H1 (cell line): ENCODE measurements at regions not wholly inside any gene's neighbourhood (a gene's known extent, or its start where the extent isn't known, plus 50 kb on each side); places are given as distances from the start of the nearest gene placed in this dataset.

Experiments
- CTCF ChIA-PET: fragments of 300-600 bp; sonication (Branson Sonifier 250); formaldehyde crosslinking; loops from one replicate; lab custom pipeline; 2021; ENCODE audit not compliant: partially characterized antibody; lab: Charles Lee
- POLR2A ChIA-PET: fragments of 300-600 bp; sonication (Branson Sonifier 250); formaldehyde crosslinking; loops from one replicate; lab custom pipeline; 2021; ENCODE audit warnings: inconsistent platforms; ENCODE audit not compliant: partially characterized antibody; lab: Charles Lee
- DNase-seq, 2 experiments: peaks; one replicate each; pipeline versions ENCODE4 v3.0.0 to v3.0.0-alpha.2; 2010 to 2022; ENCODE audit warnings: low spot score in 2 of 2, low read depth in 1 of 2, mixed read lengths in 1 of 2
- FAIRE-seq: peaks from 2 replicates; lab custom pipeline; 2011; peaks lifted over from hg19 to GRCh38; lab: Jason Lieb, UNC
- H2AFZ ChIP-seq: 2 replicates; pipeline ENCODE4 v1.8.1; 2012; ENCODE audit warnings: low read length, inconsistent platforms
- H2AK5ac ChIP-seq: 2 replicates; pipeline ENCODE4 v1.6.1; 2013; ENCODE audit warnings: low read depth, low read length
- H2BK120ac ChIP-seq: replicated peaks from 2 replicates; pipeline ENCODE3; 2013; ENCODE audit warnings: low read depth, low read length, inconsistent platforms
- H2BK12ac ChIP-seq: 2 replicates; pipeline ENCODE4 v1.6.1; 2013; ENCODE audit warnings: low read depth, low read length
- H2BK15ac ChIP-seq: 2 replicates; pipeline ENCODE4 v1.6.1; 2013; ENCODE audit warnings: low read length
- H2BK20ac ChIP-seq: 2 replicates; pipeline ENCODE4 v1.6.1; 2013; ENCODE audit warnings: low read length
- H2BK5ac ChIP-seq: 2 replicates; pipeline ENCODE4 v1.6.1; 2013; ENCODE audit warnings: low read depth, low read length
- H3K14ac ChIP-seq: 2 replicates; pipeline ENCODE4 v1.6.1; 2013; ENCODE audit warnings: inconsistent platforms; ENCODE audit not compliant: insufficient read length
- H3K18ac ChIP-seq: 2 replicates; pipeline ENCODE4 v1.6.1; 2013; ENCODE audit warnings: low read length; ENCODE audit errors: extremely low read depth
- H3K23ac ChIP-seq: 2 replicates; pipeline ENCODE4 v1.6.1; 2013; ENCODE audit warnings: inconsistent platforms; ENCODE audit not compliant: insufficient read length
- H3K23me2 ChIP-seq: 2 replicates; pipeline ENCODE4 v1.6.1; 2013; ENCODE audit warnings: low read depth, low read length
- H3K27ac ChIP-seq: 2 replicates; pipeline ENCODE4 v1.6.1; 2011; ENCODE audit warnings: low read depth, low read length, inconsistent platforms
- H3K27me3 ChIP-seq, 4 experiments: replicated peaks in 1 of 4; 1 replicate in 1 of 4; 2 replicates in 3 of 4; pipeline versions ENCODE4 v1.6.1 to v1.8.1; 2011 to 2013; ENCODE audit warnings: low read length in 3 of 4, mild to moderate bottlenecking in 3 of 4, inconsistent platforms in 2 of 4, mixed read lengths in 2 of 4, moderate library complexity in 1 of 4; ENCODE audit not compliant: control insufficient read depth in 3 of 4, insufficient read depth in 3 of 4; ENCODE audit errors: extremely low read depth in 1 of 4
- H3K36me3 ChIP-seq, 4 experiments: 2 replicates each; pipeline versions ENCODE4 v1.6.1 to v1.8.1; 2011 to 2013; ENCODE audit warnings: mild to moderate bottlenecking in 4 of 4, low read length in 3 of 4, moderate library complexity in 2 of 4, control low read depth in 1 of 4, inconsistent platforms in 1 of 4; ENCODE audit not compliant: insufficient read depth in 4 of 4, control insufficient read depth in 2 of 4
- H3K4ac ChIP-seq: replicated peaks from 2 replicates; pipeline ENCODE3; 2013; ENCODE audit warnings: low read length, low read depth, mixed read lengths, inconsistent platforms; ENCODE audit not compliant: insufficient read length
- H3K4me1 ChIP-seq, 4 experiments: replicated peaks in 1 of 4; 1 replicate in 1 of 4; 2 replicates in 3 of 4; pipeline versions ENCODE4 v1.6.1 to v1.8.1; 2011 to 2013; ENCODE audit warnings: low read length in 3 of 4, inconsistent platforms in 2 of 4, mixed read lengths in 1 of 4; ENCODE audit not compliant: insufficient read depth in 4 of 4, control insufficient read depth in 3 of 4
- H3K4me2 ChIP-seq, 2 experiments: 2 replicates each; pipeline versions ENCODE4 v1.6.1 to v1.8.1; 2011 to 2013; ENCODE audit warnings: low read depth in 2 of 2, low read length in 2 of 2, control low read depth in 1 of 2, inconsistent platforms in 1 of 2, mild to moderate bottlenecking in 1 of 2; ENCODE audit not compliant: insufficient read depth in 1 of 2
- H3K4me3 ChIP-seq, 4 experiments: fragments of 200-600, 300-600 bp in 1 of 4; sonication (generic), shearing (Covaris generic), sonication (Bioruptor Twin) in 1 of 4; 2 replicates each; pipeline versions ENCODE4 v1.5.1 to v1.8.1; 2011 to 2016; ENCODE audit warnings: low read length in 4 of 4, low read depth in 3 of 4, control low read depth in 2 of 4, inconsistent platforms in 2 of 4, mild to moderate bottlenecking in 2 of 4, mixed read lengths in 1 of 4, moderate library complexity in 1 of 4; ENCODE audit not compliant: insufficient read depth in 2 of 4; ENCODE audit errors: extremely low read depth in 1 of 4
- H3K56ac ChIP-seq: replicated peaks from 2 replicates; pipeline ENCODE3; 2013; ENCODE audit warnings: low read depth, mild to moderate bottlenecking, mixed read lengths, low read length, inconsistent platforms; ENCODE audit not compliant: insufficient read length
- H3K79me1 ChIP-seq: 2 replicates; pipeline ENCODE4 v1.6.1; 2013; ENCODE audit warnings: low read depth, low read length, control low read depth
- H3K79me2 ChIP-seq, 2 experiments: 2 replicates each; pipeline versions ENCODE4 v1.6.1 to v1.8.1; 2012 to 2013; ENCODE audit warnings: low read length in 2 of 2, mild to moderate bottlenecking in 2 of 2, inconsistent platforms in 1 of 2; ENCODE audit not compliant: insufficient read depth in 2 of 2, control insufficient read depth in 1 of 2
- H3K9ac ChIP-seq, 4 experiments: replicated peaks in 1 of 4; 1 replicate in 1 of 4; 2 replicates in 3 of 4; pipeline versions ENCODE4 v1.6.1 to v1.8.1; 2011 to 2013; ENCODE audit warnings: low read depth in 3 of 4, low read length in 3 of 4, control low read depth in 2 of 4, mild to moderate bottlenecking in 2 of 4, moderate library complexity in 2 of 4, inconsistent platforms in 1 of 4; ENCODE audit errors: extremely low read depth in 1 of 4
- H3K9me3 ChIP-seq, 2 experiments: 2 replicates each; pipeline versions ENCODE4 v1.6.1 to v1.8.1; 2012 to 2013; ENCODE audit warnings: mild to moderate bottlenecking in 2 of 2, moderate library complexity in 2 of 2, control low read depth in 1 of 2, inconsistent platforms in 1 of 2, low read depth in 1 of 2, low read length in 1 of 2, mixed read lengths in 1 of 2; ENCODE audit not compliant: insufficient read depth in 2 of 2
- H4K20me1 ChIP-seq, 2 experiments: replicated peaks in 1 of 2; 2 replicates each; pipeline versions ENCODE3 to v1.8.1; 2011 to 2013; ENCODE audit warnings: inconsistent platforms in 2 of 2, low read length in 2 of 2, mild to moderate bottlenecking in 1 of 2; ENCODE audit not compliant: insufficient read depth in 2 of 2, control insufficient read depth in 1 of 2
- H4K5ac ChIP-seq: 2 replicates; pipeline ENCODE4 v1.6.1; 2013; ENCODE audit warnings: low read length, low read depth, mixed read lengths, inconsistent platforms; ENCODE audit not compliant: insufficient read length
- H4K8ac ChIP-seq: 2 replicates; pipeline ENCODE4 v1.8.0; 2013; ENCODE audit warnings: mild to moderate bottlenecking, moderate library complexity, low read length, inconsistent platforms; ENCODE audit not compliant: insufficient read depth; ENCODE audit errors: extremely low read depth
- H4K91ac ChIP-seq: replicated peaks from 2 replicates; pipeline ENCODE3; 2013; ENCODE audit warnings: low read length, mixed read lengths, inconsistent platforms; ENCODE audit not compliant: insufficient read length
- BRCA1 ChIP-seq: IDR thresholded peaks from 2 replicates; pipeline ENCODE4 v1.6.1; 2012; ENCODE audit warnings: low read depth, low read length, improper control_type of control experiment
- EP300 ChIP-seq, 2 experiments: IDR thresholded peaks; 1 replicate in 1 of 2; 2 replicates in 1 of 2; pipeline ENCODE4 v1.6.1; 2011 to 2012; ENCODE audit warnings: low read depth in 2 of 2, low read length in 2 of 2, mild to moderate bottlenecking in 2 of 2, borderline replicate concordance in 1 of 2, inconsistent platforms in 1 of 2, moderate library complexity in 1 of 2
- HDAC6 ChIP-seq: IDR thresholded peaks from one replicate; pipeline ENCODE4 v1.7.1; 2012; ENCODE audit warnings: low read depth, mild to moderate bottlenecking, inconsistent platforms, low read length, moderate library complexity
- JUND ChIP-seq: IDR thresholded peaks from 2 replicates; pipeline ENCODE4 v1.6.1; 2011; ENCODE audit warnings: mild to moderate bottlenecking, improper control_type of control experiment, low read length
- KDM1A ChIP-seq: fragments of 200-600, 300-600 bp; sonication (generic); IDR thresholded peaks from 2 replicates; pipeline ENCODE4 v1.7.1; 2016; ENCODE audit warnings: mild to moderate bottlenecking, low read length, borderline replicate concordance
- SP1 ChIP-seq: IDR thresholded peaks from 2 replicates; pipeline ENCODE4 v1.6.1; 2011; ENCODE audit warnings: low read depth, low read length
- WGBS, 2 experiments: shearing (Covaris generic) in 1 of 2; methylation state at CpG; one replicate each; pipeline versions ENCODE4 v1.1.6 to v1.1.7; 2013 to 2015; ENCODE audit warnings: low lambda C conversion rate in 2 of 2, mixed read lengths in 2 of 2, inconsistent platforms in 1 of 2, low coverage in 1 of 2, missing lambda C conversion rate in 1 of 2; ENCODE audit not compliant: insufficient replicate concordance in 2 of 2, insufficient coverage in 1 of 2, insufficient read length in 1 of 2; ENCODE audit errors: extremely low coverage in 1 of 2, missing lambda C conversion rate in 1 of 2; 5-methylcytosine and 5-hydroxymethylcytosine counted together

GRCh38 chr6:130676773-130677144 lies 150.4 kb upstream of the SMLR1 start:
- Histone ChIP-seq H3K14ac (no peak overlapping the region), H3K23ac (no peak overlapping the region), H2BK5ac (no peak overlapping the region), H3K79me2 (no peaks in the 10 kb centered on the region), H3K18ac (no peak overlapping the region), H3K56ac (no peak overlapping the region), H4K91ac (no peak overlapping the region), H3K9me3 (no peaks in the 10 kb centered on the region), H4K20me1 (no peaks in the 10 kb centered on the region), H4K5ac (no peak overlapping the region), H3K4ac (no peak overlapping the region), H3K27ac (no peak overlapping the region), H3K4me1 (no peaks in the 10 kb centered on the region; a peak in 1 of 7 replicates), H4K8ac (no peak overlapping the region), H3K4me3 (no peak overlapping the region), H2BK20ac (no peak overlapping the region), H2BK15ac (no peak overlapping the region), H2AK5ac (no peak overlapping the region), H2BK120ac (no peak overlapping the region), H3K4me2 (no peak overlapping the region), H3K36me3 (no peaks in the 10 kb centered on the region), H3K9ac (no peak overlapping the region), H3K79me1 (no peaks in the 10 kb centered on the region), H2BK12ac (no peak overlapping the region), H3K23me2 (no peaks in the 10 kb centered on the region), H2AFZ (no peak overlapping the region), H3K27me3 (no peaks in the 10 kb centered on the region)
- POLR2A ChIA-PET = no interaction called here
- 79% methylated on average over 1 of the region's 1 CpG; no CpG with 5 or more reads in 1 of the 2 experiments for WGBS, 2 experiments
- no peak for FAIRE-seq
- CTCF ChIA-PET = interaction anchor here (0.5 to 1.6 kb wide), 12 partner anchors 10 to 473 kb away, joined by 3 to 7 read pairs (median 3); no protein-coding TSS in a partner anchor
- DNase-seq = no peak
- TF ChIP-seq SP1 (no peak), HDAC6 (no peak), KDM1A (no peak), EP300 (IDR thresholded peaks at IDR 0.05; ENCODE audit: borderline replicate concordance in 1 of 2, low read depth in 2 of 2, low read length in 2 of 2) (no peak), BRCA1 (no peak), JUND (no peak)
